Neuronal stem cell (in vitro differentiated cells): ENCODE measurements at regions not wholly inside any gene's neighbourhood (a gene's known extent, or its start where the extent isn't known, plus 50 kb on each side); places are given as distances from the start of the nearest gene placed in this dataset.
"Not testable (repeated sequence)": the region's sequence is repeated elsewhere in the genome, so short reads cannot be mapped to it uniquely, and the experiment has no call there.

Experiments
- DNase-seq: peaks from one replicate; pipeline ENCODE4 v3.0.0-alpha.2; 2013; ENCODE audit warnings: low spot score
- H2AFZ ChIP-seq: one replicate; pipeline ENCODE4 v1.6.1; 2013; ENCODE audit warnings: mild to moderate bottlenecking, low read length, inconsistent platforms
- H2AK5ac ChIP-seq: 2 replicates; pipeline ENCODE4 v1.6.1; 2013; ENCODE audit warnings: low read depth, mild to moderate bottlenecking, inconsistent platforms, low read length, moderate library complexity, mixed read lengths
- H2BK120ac ChIP-seq: 2 replicates; pipeline ENCODE4 v1.6.1; 2013; ENCODE audit warnings: low read depth, mild to moderate bottlenecking, inconsistent platforms, low read length, moderate library complexity, mixed read lengths
- H2BK12ac ChIP-seq: one replicate; pipeline ENCODE4 v1.6.1; 2013; ENCODE audit warnings: low read length, inconsistent platforms
- H2BK15ac ChIP-seq: 2 replicates; pipeline ENCODE4 v1.6.1; 2013; ENCODE audit warnings: mild to moderate bottlenecking, low read length, inconsistent platforms, mixed read lengths
- H2BK5ac ChIP-seq: one replicate; pipeline ENCODE4 v1.6.1; 2013; ENCODE audit warnings: inconsistent platforms, mild to moderate bottlenecking, low read length, moderate library complexity
- H3K14ac ChIP-seq: one replicate; pipeline ENCODE4 v1.6.1; 2013; ENCODE audit warnings: low read length, inconsistent platforms
- H3K18ac ChIP-seq: 2 replicates; pipeline ENCODE4 v1.6.1; 2013; ENCODE audit warnings: low read length, inconsistent platforms
- H3K23ac ChIP-seq: 2 replicates; pipeline ENCODE4 v1.6.1; 2013; ENCODE audit warnings: low read depth, mild to moderate bottlenecking, mixed read lengths, low read length, inconsistent platforms; ENCODE audit not compliant: poor library complexity
- H3K27ac ChIP-seq: replicated peaks from 3 replicates; pipeline ENCODE4 v1.5.1; 2013; ENCODE audit warnings: low read length, inconsistent platforms
- H3K27me3 ChIP-seq, 3 experiments: 2 replicates each; pipeline ENCODE4 v1.6.1; 2013; ENCODE audit warnings: low read length in 3 of 3, mild to moderate bottlenecking in 2 of 3, inconsistent platforms in 1 of 3, low read depth in 1 of 3, mixed read lengths in 1 of 3, moderate library complexity in 1 of 3; ENCODE audit not compliant: control insufficient read depth in 3 of 3, insufficient read depth in 3 of 3
- H3K36me3 ChIP-seq, 2 donors: replicated peaks in 1 of 2; 2 replicates each; pipeline ENCODE4 v1.6.1; 2013; ENCODE audit warnings: low read length in 2 of 2; ENCODE audit not compliant: control insufficient read depth in 2 of 2, insufficient read depth in 2 of 2
- H3K4ac ChIP-seq: 2 replicates; pipeline ENCODE4 v1.6.1; 2013; ENCODE audit warnings: inconsistent platforms, mild to moderate bottlenecking, low read length, moderate library complexity
- H3K4me1 ChIP-seq, 2 donors: 1 replicate in 1 of 2; 2 replicates in 1 of 2; pipeline ENCODE4 v1.6.1; 2013; ENCODE audit warnings: low read length in 2 of 2, low read depth in 1 of 2; ENCODE audit not compliant: control insufficient read depth in 2 of 2, insufficient read depth in 1 of 2
- H3K4me2 ChIP-seq: one replicate; pipeline ENCODE4 v1.6.1; 2013; ENCODE audit warnings: mild to moderate bottlenecking, low read length, inconsistent platforms; ENCODE audit not compliant: insufficient read depth, poor library complexity, severe bottlenecking
- H3K4me3 ChIP-seq, 2 donors: 2 replicates each; pipeline ENCODE4 v1.5.1; 2013; ENCODE audit warnings: low read length in 2 of 2, mild to moderate bottlenecking in 2 of 2, inconsistent platforms in 1 of 2, moderate library complexity in 1 of 2
- H3K79me1 ChIP-seq: one replicate; pipeline ENCODE4 v1.6.1; 2013; ENCODE audit warnings: low read depth, mild to moderate bottlenecking, inconsistent platforms, low read length, moderate library complexity
- H3K9ac ChIP-seq: one replicate; pipeline ENCODE4 v1.6.1; 2013; ENCODE audit warnings: mild to moderate bottlenecking, low read depth, low read length, inconsistent platforms; ENCODE audit not compliant: poor library complexity
- H3K9me3 ChIP-seq, 2 donors: replicated peaks in 1 of 2; 2 replicates each; pipeline versions ENCODE3 to v1.6.1; 2013; ENCODE audit warnings: low read length in 2 of 2, mild to moderate bottlenecking in 2 of 2, inconsistent platforms in 1 of 2, low read depth in 1 of 2, mixed read lengths in 1 of 2, moderate library complexity in 1 of 2; ENCODE audit not compliant: control insufficient read depth in 2 of 2, insufficient read depth in 1 of 2
- H4K8ac ChIP-seq: one replicate; pipeline ENCODE4 v1.6.1; 2013; ENCODE audit warnings: low read depth, mild to moderate bottlenecking, inconsistent platforms, low read length, moderate library complexity
- H4K91ac ChIP-seq: one replicate; pipeline ENCODE4 v1.6.1; 2013; ENCODE audit warnings: low read length, low read depth, mild to moderate bottlenecking, inconsistent platforms; ENCODE audit not compliant: poor library complexity
- WGBS, 2 donors: extraction: QIAGEN DNeasy Blood & Tissue Kit; methylation state at CpG; one replicate each; pipeline ENCODE4 v1.1.7; 2013; ENCODE audit warnings: missing lambda C conversion rate in 2 of 2, mixed read lengths in 1 of 2; ENCODE audit not compliant: insufficient read length in 2 of 2, insufficient replicate concordance in 1 of 2; ENCODE audit errors: extremely low coverage in 2 of 2; 5-methylcytosine and 5-hydroxymethylcytosine counted together

GRCh38 chr14:48304729-48305128 lies 629.3 kb upstream of the MDGA2 start:
- H3K14ac ChIP-seq: no peak overlapping the region
- no peak overlapping the region for H3K9ac ChIP-seq
- no peaks in the 10 kb centered on the region for H3K27me3 ChIP-seq
- no peak overlapping the region for H2AK5ac ChIP-seq
- no peak overlapping the region for H3K27ac ChIP-seq
- H2AFZ ChIP-seq: no peak overlapping the region
- H2BK15ac ChIP-seq: no peak overlapping the region
- H4K8ac ChIP-seq: no peak overlapping the region
- no peak overlapping the region for H3K4me3 ChIP-seq
- H3K4me1 ChIP-seq: no peaks in the 10 kb centered on the region
- no peak overlapping the region for H2BK120ac ChIP-seq
- H3K4me2 ChIP-seq: no peak overlapping the region
- no peak overlapping the region for H2BK12ac ChIP-seq
- H3K9me3 ChIP-seq: no peaks in the 10 kb centered on the region
- no peak overlapping the region for H4K91ac ChIP-seq
- no peak overlapping the region for H3K4ac ChIP-seq
- no CpG with 5 or more reads among the region's 3 CpGs for WGBS, 2 donors
- no peak overlapping the region for H3K18ac ChIP-seq
- H2BK5ac ChIP-seq: no peak overlapping the region
- no peak overlapping the region for H3K23ac ChIP-seq
- H3K36me3 ChIP-seq: no peaks in the 10 kb centered on the region
- DNase-seq: no peak
- no peaks in the 10 kb centered on the region for H3K79me1 ChIP-seq

GRCh38 chr14:48289701-48290100 lies 614.3 kb upstream of the MDGA2 start:
- no peak overlapping the region for H3K18ac ChIP-seq
- no peaks in the 10 kb centered on the region for H3K36me3 ChIP-seq
- DNase-seq: no peak
- no peak overlapping the region for H3K9ac ChIP-seq
- no peak overlapping the region for H2BK15ac ChIP-seq
- H4K91ac ChIP-seq: no peak overlapping the region
- H2BK12ac ChIP-seq: no peak overlapping the region
- no peak overlapping the region for H3K4me3 ChIP-seq
- no peak overlapping the region for H4K8ac ChIP-seq
- no peak overlapping the region for H3K4me2 ChIP-seq
- H2BK120ac ChIP-seq: no peak overlapping the region
- H3K79me1 ChIP-seq: no peaks in the 10 kb centered on the region
- no peak overlapping the region for H3K27ac ChIP-seq
- H3K4ac ChIP-seq: no peak overlapping the region
- no peak overlapping the region for H2AFZ ChIP-seq
- H3K4me1 ChIP-seq: no peaks in the 10 kb centered on the region
- H2AK5ac ChIP-seq: no peak overlapping the region
- H3K23ac ChIP-seq: no peak overlapping the region
- H2BK5ac ChIP-seq: no peak overlapping the region
- no peaks in the 10 kb centered on the region for H3K27me3 ChIP-seq
- no peaks in the 10 kb centered on the region for H3K9me3 ChIP-seq
- H3K14ac ChIP-seq: no peak overlapping the region

GRCh38 chr14:48285217-48285616 lies 609.8 kb upstream of the MDGA2 start:
- H3K27me3 ChIP-seq, H3K9ac ChIP-seq, H2BK12ac ChIP-seq, H3K23ac ChIP-seq, H3K4me1 ChIP-seq, H3K14ac ChIP-seq, H2AK5ac ChIP-seq, H3K4ac ChIP-seq, H4K91ac ChIP-seq, H3K4me2 ChIP-seq, H3K36me3 ChIP-seq, H3K18ac ChIP-seq, H4K8ac ChIP-seq, H2AFZ ChIP-seq, H2BK15ac ChIP-seq, H2BK120ac ChIP-seq, H3K9me3 ChIP-seq, DNase-seq, H3K4me3 ChIP-seq, H3K79me1 ChIP-seq, H2BK5ac ChIP-seq, H3K27ac ChIP-seq: not testable (repeated sequence)
- WGBS, 2 donors: no CpG with 5 or more reads among the region's 11 CpGs

- Histone ChIP-seq H3K9me3 (no peaks in the 10 kb centered on the region), H3K9ac (no peak overlapping the region), H3K4me3 (no peak overlapping the region), H2AFZ (no peak overlapping the region), H2BK5ac (no peak overlapping the region), H3K23ac (no peak overlapping the region), H2BK12ac (no peak overlapping the region), H2AK5ac (no peak overlapping the region), H3K18ac (no peak overlapping the region), H3K4me1 (no peaks in the 10 kb centered on the region), H4K91ac (no peak overlapping the region), H3K14ac (no peak overlapping the region), H2BK15ac (no peak overlapping the region), H4K8ac (no peak overlapping the region), H3K36me3 (no peaks in the 10 kb centered on the region), H3K27ac (no peak overlapping the region), H3K27me3 (no peaks in the 10 kb centered on the region), H3K79me1 (no peaks in the 10 kb centered on the region), H3K4ac (no peak overlapping the region), H2BK120ac (no peak overlapping the region), H3K4me2 (no peak overlapping the region)
- DNase-seq: no peak
These were observed 599.9 kb upstream of the MDGA2 start for GRCh38 chr14:48275301-48275700.
